ENCODE measurements at regions not wholly inside any gene's neighbourhood (a gene's known extent, or its start where the extent isn't known, plus 50 kb on each side); places are given as distances from the start of the nearest gene placed in this dataset.
"Not testable (repeated sequence)": the region's sequence is repeated elsewhere in the genome, so short reads cannot be mapped to it uniquely, and the experiment has no call there.

DNA sequence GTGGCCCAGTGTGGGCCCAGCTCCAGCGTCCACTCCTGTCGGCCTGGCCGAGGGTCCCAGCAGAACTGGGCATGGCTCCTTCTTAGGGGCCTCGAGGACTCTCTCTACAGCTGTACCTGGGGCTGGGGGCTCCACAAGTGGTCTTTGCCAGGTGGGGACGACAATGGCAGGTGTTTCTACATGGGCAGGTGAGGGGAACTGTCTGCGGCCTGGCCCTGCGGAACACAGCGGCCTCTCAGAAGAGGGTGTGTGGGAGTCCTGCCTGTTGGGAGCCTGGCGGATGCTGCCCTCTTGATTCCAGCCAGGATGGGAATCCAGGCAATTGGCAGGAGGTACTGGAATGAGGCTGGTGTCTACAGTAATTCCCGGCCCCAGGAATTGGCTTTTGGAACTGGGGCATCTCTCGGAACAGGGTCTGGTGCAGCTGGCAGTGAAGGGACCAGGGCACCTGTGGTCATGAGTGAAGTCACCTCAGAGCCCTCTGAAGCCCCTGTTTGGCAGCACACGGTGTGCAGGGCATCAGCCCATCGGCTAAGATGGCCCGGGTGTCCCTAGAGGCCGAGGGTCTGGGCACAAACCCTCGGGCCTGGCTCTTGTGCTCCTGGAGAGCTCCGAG is 357.9 kb downstream of the TMEM121 start:
- not testable (repeated sequence) for DNase-seq

DNA sequence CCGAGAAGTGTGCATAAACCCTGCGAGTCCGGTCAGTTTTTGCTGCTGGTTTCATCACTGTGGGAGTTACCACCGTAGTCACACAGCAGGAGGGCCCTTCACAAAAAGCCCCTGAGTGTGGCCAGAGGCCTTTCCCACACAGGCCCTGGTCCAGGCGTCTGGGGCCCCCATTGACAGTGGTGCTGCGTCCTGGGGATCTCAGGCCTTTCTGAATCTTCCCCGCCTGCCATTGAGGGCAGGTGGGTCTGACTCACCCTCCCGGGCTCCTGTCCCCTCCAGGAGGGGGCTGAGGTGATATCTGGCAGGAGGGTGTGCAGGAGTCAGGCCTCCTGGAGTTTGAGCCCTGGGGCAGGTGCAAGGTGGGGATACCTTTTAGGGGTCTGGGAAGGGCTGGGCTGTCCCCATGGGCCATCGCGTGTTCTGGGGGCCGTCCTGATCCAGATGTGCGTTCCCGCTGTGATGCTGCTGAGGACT is 358.5 kb downstream of the TMEM121 start:
- no peak for DNase-seq

GRCh38 chr14:105885561-105886320 is 359.4 kb downstream of the TMEM121 start:
- DNase-seq = no peak

DNA sequence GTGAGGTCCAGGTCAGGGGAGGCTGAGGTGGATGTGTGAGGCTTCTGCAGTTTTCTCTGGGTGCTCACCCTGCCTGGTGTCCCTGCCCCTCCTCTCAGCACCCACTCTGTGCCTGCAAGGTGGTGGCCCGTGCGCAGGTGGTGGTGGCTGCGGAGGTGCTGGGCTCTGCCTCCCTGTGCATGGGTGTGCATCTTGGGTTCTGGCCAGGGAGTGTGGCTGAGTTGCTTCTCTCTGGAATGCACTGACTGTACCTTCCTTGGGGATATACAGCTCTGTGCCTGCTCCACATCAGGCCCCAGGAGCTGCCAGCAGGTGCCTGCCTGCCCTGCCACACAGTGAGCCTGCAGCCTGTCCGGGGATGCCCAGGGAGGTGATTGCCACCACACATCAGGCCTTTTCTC is 360.4 kb downstream of the TMEM121 start:
- DNase-seq = not testable (repeated sequence)

GRCh38 chr14:105887692-105888091 is 361.3 kb downstream of the TMEM121 start:
- no peak for DNase-seq

- no peak for DNase-seq
Measured at GRCh38 chr14:105888151-105888550, 361.8 kb downstream of the TMEM121 start.

- DNase-seq = no peak
Measured at GRCh38 chr14:105888784-105889665, 362.6 kb downstream of the TMEM121 start.

GRCh38 chr14:105889666-105890473 is 363.5 kb downstream of the TMEM121 start:
- no peak for DNase-seq

GRCh38 chr14:105890474-105891220 is 364.3 kb downstream of the TMEM121 start:
- DNase-seq = no peak

DNA sequence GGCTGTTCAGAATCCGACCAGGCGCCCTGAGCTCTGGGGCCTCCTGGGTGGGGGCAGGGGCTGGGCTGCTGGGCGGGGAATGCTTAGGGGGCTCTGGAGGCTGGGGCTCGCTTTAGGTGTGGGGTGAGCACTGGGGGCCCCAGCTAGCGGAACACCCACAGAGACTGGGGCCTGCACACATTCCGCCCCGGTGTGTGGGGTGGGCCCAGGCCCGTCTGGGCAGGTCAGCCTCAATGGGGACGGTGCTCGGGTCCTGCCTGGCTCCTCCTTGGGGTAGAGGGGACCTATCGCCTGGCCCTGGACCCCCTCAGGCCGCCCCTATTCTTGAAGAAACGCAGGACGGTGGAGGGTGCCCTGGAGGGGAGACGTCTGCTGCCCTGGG is 364.8 kb downstream of the TMEM121 start:
- no peak for DNase-seq

GRCh38 chr14:105891631-105892452 is 365.5 kb downstream of the TMEM121 start:
- no peak for DNase-seq

DNA sequence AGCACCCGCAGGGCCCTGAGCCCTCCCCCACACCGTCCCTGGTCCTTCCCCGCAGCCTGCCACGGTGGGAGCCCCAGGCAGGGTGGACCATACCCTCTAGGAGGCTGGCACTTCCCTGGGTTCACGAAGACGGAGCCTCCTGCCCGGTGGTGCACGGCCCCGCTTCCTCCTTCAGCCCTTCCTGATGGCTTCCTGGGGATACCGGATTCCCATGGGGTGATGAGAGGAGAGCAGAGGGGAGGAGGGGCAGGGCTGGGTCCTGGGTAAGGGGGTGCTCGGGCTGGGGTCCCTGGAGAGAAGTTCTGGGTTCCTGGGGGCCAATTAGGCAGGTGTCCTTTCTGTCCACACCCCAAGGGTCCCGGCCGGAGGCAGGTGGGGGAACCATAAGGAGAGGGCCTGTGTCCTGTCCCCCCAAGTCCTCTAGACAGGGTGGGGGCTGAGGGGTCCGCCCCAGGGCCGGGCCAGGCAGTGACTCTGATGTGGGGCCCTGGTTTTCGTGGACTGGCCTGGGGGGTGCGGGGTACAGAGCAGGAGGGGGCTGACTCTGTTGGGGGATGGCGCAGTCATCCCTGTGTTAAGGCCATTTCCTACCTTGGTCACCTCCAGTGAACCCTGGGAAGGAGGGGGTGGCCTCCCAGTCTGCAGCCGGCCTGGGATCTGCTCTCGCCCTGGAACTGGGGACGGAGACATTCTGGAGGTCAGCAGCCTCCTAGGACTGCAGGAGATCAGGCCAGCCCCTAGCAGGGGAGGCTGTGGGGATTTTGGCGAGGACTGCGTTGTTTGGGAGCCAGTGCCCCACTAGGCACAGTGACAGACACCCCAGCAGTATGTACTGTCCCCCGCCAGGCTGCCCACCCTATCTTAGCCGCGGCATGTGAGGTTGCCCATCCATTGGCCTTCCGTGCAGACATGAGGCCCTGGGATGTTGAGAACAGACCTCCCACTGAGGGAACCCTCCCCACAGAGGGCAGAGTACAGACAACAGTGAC is 366.4 kb downstream of the TMEM121 start:
- DNase-seq = not testable (repeated sequence)

DNA sequence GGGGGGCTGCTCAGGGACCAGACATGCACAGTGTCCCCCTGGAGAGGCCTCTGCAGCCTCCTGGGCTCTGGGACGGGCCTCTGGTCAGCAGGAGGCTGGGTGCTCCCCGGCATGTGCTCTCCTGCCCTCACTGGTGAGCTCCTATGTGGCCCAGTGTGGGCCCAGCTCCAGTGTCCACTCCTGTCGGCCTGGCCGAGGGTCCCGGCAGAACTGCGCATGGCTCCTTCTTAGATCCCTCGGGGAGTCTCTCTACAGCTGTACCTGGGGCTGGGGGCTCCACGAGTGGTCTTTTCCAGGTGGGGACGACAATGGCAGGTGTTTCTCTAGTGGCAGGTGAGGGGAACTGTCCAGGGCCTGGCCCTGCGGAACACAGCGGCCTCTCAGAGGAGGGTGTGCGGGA is 367.3 kb downstream of the TMEM121 start:
- not testable (repeated sequence) for DNase-seq

- no peak for DNase-seq
Measured at GRCh38 chr14:105894125-105894977, 368.0 kb downstream of the TMEM121 start.

GRCh38 chr14:105894978-105895881 is 368.8 kb downstream of the TMEM121 start:
- no peak for DNase-seq

- DNase-seq = not testable (repeated sequence)
Measured at GRCh38 chr14:105896206-105896605, 369.8 kb downstream of the TMEM121 start.

- DNase-seq = not testable (repeated sequence)
Measured at GRCh38 chr14:105896961-105897724, 370.8 kb downstream of the TMEM121 start.
